IMR-90 (cell line): ENCODE measurements at regions not wholly inside any gene's neighbourhood (a gene's known extent, or its start where the extent isn't known, plus 50 kb on each side); places are given as distances from the start of the nearest gene placed in this dataset.

Experiments used
- ATAC-seq: fragments of 200-7000 bp; cut with Tn5 transposase; 2 replicates; pipeline ENCODE4 v1.9.1; 2020; ENCODE audit warnings: low read depth, mild to moderate bottlenecking, moderate library complexity
- BruUV-seq: library from RNA; stranded (reverse); fragments of 400-500 nt; replicated peaks from 2 replicates; lab custom pipeline; 2021; lab: Mats Ljungman, UMichigan
- CTCF ChIA-PET: fragments of 300-600 bp; formaldehyde crosslinking; extraction: SDS; loops from one replicate; lab custom pipeline; 2021; ENCODE audit warnings: antibody characterized with exemption; lab: Yijun Ruan, JAX
- POLR2A ChIA-PET: fragments of 300-600 bp; sonication (Branson Sonifier 250); formaldehyde crosslinking; loops from one replicate; lab custom pipeline; 2022; ENCODE audit warnings: antibody characterized with exemption; ENCODE audit not compliant: unreplicated experiment; lab: Charles Lee
- DNase-seq: peaks from one replicate; pipeline ENCODE4 v3.0.0; 2013
- H2AFZ ChIP-seq: replicated peaks from 2 replicates; pipeline ENCODE3; 2013; ENCODE audit warnings: low read length, mild to moderate bottlenecking; ENCODE audit not compliant: poor library complexity
- H2AK5ac ChIP-seq: 2 replicates; pipeline ENCODE4 v1.6.1; 2013; ENCODE audit warnings: low read depth, low read length, inconsistent platforms
- H2AK9ac ChIP-seq: replicated peaks from 2 replicates; pipeline ENCODE3; 2013; ENCODE audit warnings: mild to moderate bottlenecking, low read depth, low read length, moderate library complexity; ENCODE audit not compliant: poor library complexity
- H2BK120ac ChIP-seq: 2 replicates; pipeline ENCODE4 v1.6.1; 2013; ENCODE audit warnings: low read depth, low read length, inconsistent platforms
- H2BK15ac ChIP-seq: 3 replicates; pipeline ENCODE4 v1.6.1; 2013; ENCODE audit warnings: low read depth, low read length, inconsistent platforms
- H2BK20ac ChIP-seq: 2 replicates; pipeline ENCODE4 v1.6.1; 2013; ENCODE audit warnings: low read depth, mild to moderate bottlenecking, inconsistent platforms, low read length, moderate library complexity
- H2BK5ac ChIP-seq: 2 replicates; pipeline ENCODE4 v1.6.1; 2013; ENCODE audit warnings: mild to moderate bottlenecking, low read depth, low read length, inconsistent platforms; ENCODE audit not compliant: poor library complexity, severe bottlenecking
- H3K14ac ChIP-seq: replicated peaks from 2 replicates; pipeline ENCODE4 v1.6.1; 2013; ENCODE audit warnings: low read depth, low read length, inconsistent platforms
- H3K18ac ChIP-seq: 2 replicates; pipeline ENCODE4 v1.6.1; 2013; ENCODE audit warnings: low read depth, low read length, control low read depth
- H3K23ac ChIP-seq: 2 replicates; pipeline ENCODE4 v1.6.1; 2013; ENCODE audit warnings: low read depth, low read length, inconsistent platforms
- H3K27ac ChIP-seq: 2 replicates; pipeline ENCODE4 v1.5.1; 2013; ENCODE audit warnings: mild to moderate bottlenecking, control low read depth, low read length; ENCODE audit not compliant: insufficient read depth
- H3K27me3 ChIP-seq: 2 replicates; pipeline ENCODE4 v1.6.1; 2013; ENCODE audit warnings: low read length; ENCODE audit not compliant: control insufficient read depth, insufficient read depth
- H3K36me3 ChIP-seq: 2 replicates; pipeline ENCODE4 v1.6.1; 2013; ENCODE audit warnings: low read length, mixed read lengths; ENCODE audit not compliant: control insufficient read depth, insufficient read depth
- H3K4ac ChIP-seq: 2 replicates; pipeline ENCODE4 v1.6.1; 2013; ENCODE audit warnings: low read depth, low read length, inconsistent platforms
- H3K4me1 ChIP-seq: 2 replicates; pipeline ENCODE4 v1.6.1; 2013; ENCODE audit warnings: low read length, mixed read lengths; ENCODE audit not compliant: control insufficient read depth, insufficient read depth
- H3K4me2 ChIP-seq: 2 replicates; pipeline ENCODE4 v1.6.1; 2013; ENCODE audit warnings: low read depth, mild to moderate bottlenecking, control low read depth, low read length, moderate library complexity
- H3K4me3 ChIP-seq: 2 replicates; pipeline ENCODE4 v1.5.1; 2013; ENCODE audit warnings: low read depth, mild to moderate bottlenecking, control low read depth, low read length, moderate library complexity; ENCODE audit not compliant: insufficient read depth
- H3K56ac ChIP-seq: 2 replicates; pipeline ENCODE4 v1.6.1; 2013; ENCODE audit warnings: low read length, inconsistent platforms; ENCODE audit not compliant: insufficient read depth; ENCODE audit errors: extremely low read depth
- H3K79me1 ChIP-seq, 2 experiments: 2 replicates each; pipeline ENCODE4 v1.6.1; 2013; ENCODE audit warnings: low read length in 2 of 2, inconsistent platforms in 1 of 2, low read depth in 1 of 2
- H3K9ac ChIP-seq: 2 replicates; pipeline ENCODE4 v1.6.1; 2013; ENCODE audit warnings: low read depth, low read length, control low read depth
- H3K9me1 ChIP-seq: 2 replicates; pipeline ENCODE4 v1.6.1; 2013; ENCODE audit warnings: low read length, inconsistent platforms; ENCODE audit not compliant: insufficient read depth
- H3K9me3 ChIP-seq: 2 replicates; pipeline ENCODE4 v1.6.1; 2013; ENCODE audit warnings: low read length; ENCODE audit not compliant: control insufficient read depth, insufficient read depth
- H4K20me1 ChIP-seq: 2 replicates; pipeline ENCODE4 v1.6.1; 2013; ENCODE audit warnings: low read length, inconsistent platforms; ENCODE audit not compliant: insufficient read depth
- H4K5ac ChIP-seq: 2 replicates; pipeline ENCODE4 v1.6.1; 2013; ENCODE audit warnings: mild to moderate bottlenecking, low read depth, low read length, control low read depth
- H4K8ac ChIP-seq, 2 experiments: 2 replicates each; pipeline ENCODE4 v1.6.1; 2013; ENCODE audit warnings: low read depth in 2 of 2, low read length in 2 of 2, control low read depth in 1 of 2, inconsistent platforms in 1 of 2
- H4K91ac ChIP-seq: 2 replicates; pipeline ENCODE4 v1.6.1; 2013; ENCODE audit warnings: low read depth, low read length, inconsistent platforms; ENCODE audit not compliant: insufficient read depth
- BHLHE40 ChIP-seq: fragments of 150-350 bp; IDR thresholded peaks from 2 replicates; pipeline ENCODE4 v1.6.1; 2016; ENCODE audit warnings: mild to moderate bottlenecking, low read depth, low read length
- MAZ ChIP-seq: IDR thresholded peaks from 2 replicates; pipeline ENCODE4 v1.6.1; 2012; ENCODE audit warnings: low read depth, mild to moderate bottlenecking, low read length, improper control_type of control experiment, moderate library complexity, borderline replicate concordance
- WGBS, 2 experiments: methylation state at CpG; one replicate each; pipeline versions ENCODE4 v1.1.5 to v1.1.7; 2013; ENCODE audit warnings: missing lambda C conversion rate in 2 of 2; ENCODE audit not compliant: insufficient read length in 1 of 2; ENCODE audit errors: extremely low coverage in 2 of 2; 5-methylcytosine and 5-hydroxymethylcytosine counted together
- dilution Hi-C: fragments of 300-500 bp; cut with HindIII; formaldehyde crosslinking; loops from one replicate; pipeline ENCODE4 v1.14.3; 2018; ENCODE audit warnings: low sequenced_read_pairs; ENCODE audit not compliant: unreplicated experiment
- in situ Hi-C: fragments of 300-500 bp; cut with MboI; formaldehyde crosslinking; loops from 3 replicates; pipeline ENCODE4 v1.14.3; 2019; ENCODE audit warnings: low sequenced_read_pairs, inconsistent platforms, mixed read lengths
- intact Hi-C: fragments of 100-400 bp; cut with micrococcal nuclease; formaldehyde crosslinking; loops from 2 replicates; pipeline ENCODE4 v1.10.0; 2022

DNA sequence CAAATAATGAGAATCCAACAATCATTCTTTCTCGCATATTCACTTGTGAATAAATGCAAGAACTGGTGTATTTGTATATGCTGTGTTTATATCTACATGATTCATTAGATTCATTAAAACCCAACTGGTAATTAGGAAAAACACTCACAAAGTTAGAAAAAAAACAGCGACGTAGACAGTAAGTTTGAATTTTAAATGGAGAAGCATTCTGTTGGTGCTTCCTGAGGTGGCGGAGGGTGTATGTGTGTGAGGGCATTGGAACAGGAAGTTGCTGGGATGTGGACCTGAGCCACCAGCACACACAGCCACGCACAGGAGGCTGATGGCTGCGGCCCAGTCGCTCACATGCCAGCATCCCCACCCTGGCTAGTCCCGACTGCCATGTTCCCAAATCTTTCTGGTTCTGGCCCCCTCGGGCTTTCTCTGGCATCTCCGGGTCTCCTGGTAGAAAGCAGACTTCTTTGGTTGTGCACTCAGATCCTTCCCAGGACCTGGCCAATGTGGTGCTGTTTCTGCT, 121.6 kb upstream of the IRF2BP2 start:
- peak overlapping the region; percentile 88 for H3K4ac ChIP-seq
- H2AK9ac ChIP-seq, result peak overlapping the region; percentile 48
- H2BK15ac ChIP-seq, result peak overlapping the region; percentile 90; the same call in 2 of the 3 replicates
- peak overlapping the region; percentile 81 for H3K18ac ChIP-seq
- H2BK120ac ChIP-seq, result peak overlapping the region; percentile 94
- in situ Hi-C loops (no loop called here), intact Hi-C loops (no loop called here), dilution Hi-C loops (loop anchor here (25.0 kb wide), 1 partner anchor 106 kb away; no protein-coding TSS in a partner anchor)
- peak overlapping the region; percentile 71 for H3K27ac ChIP-seq
- DNase-seq (no peak), ATAC-seq (peak; percentile 53)
- H2AFZ ChIP-seq, result peak overlapping the region; percentile 68
- no peaks in the 10 kb centered on the region for H3K27me3 ChIP-seq
- H3K36me3 ChIP-seq, result no peaks in the 10 kb centered on the region
- WGBS, 2 experiments, result no CpG with 5 or more reads among the region's 10 CpGs
- peaks cover 24% of the 10 kb centered on the region for H3K4me1 ChIP-seq
- H3K9me3 ChIP-seq, result no peaks in the 10 kb centered on the region
- peak overlapping the region; percentile 60; the same call in 1 of the 2 replicates for H3K23ac ChIP-seq
- TF ChIP-seq MAZ (no peak), BHLHE40 (0 out of 2 replicates have a peak, but pooled peaks have one; percentile 11)
- H3K79me1 ChIP-seq, result no peaks in the 10 kb centered on the region
- POLR2A ChIA-PET, result interaction anchor here (0.6 kb wide), 1 partner anchor 22 kb away, joined by 3 read pairs; no protein-coding TSS in a partner anchor
- H3K4me2 ChIP-seq, result peak overlapping the region; percentile 20; the same call in 1 of the 2 replicates
- peak overlapping the region; percentile 12; the same call in 1 of the 2 replicates for H3K9ac ChIP-seq
- H4K20me1 ChIP-seq, result no peaks in the 10 kb centered on the region
- peak overlapping the region; percentile 64 to 67 for H4K8ac ChIP-seq
- peak overlapping the region; percentile 46 for H3K56ac ChIP-seq
- H3K9me1 ChIP-seq, result peaks cover 38% of the 10 kb centered on the region
- peak overlapping the region; percentile 92 for H4K91ac ChIP-seq
- peak overlapping the region; percentile 84 for H2BK5ac ChIP-seq
- H2BK20ac ChIP-seq, result peak overlapping the region; percentile 88
- peak overlapping the region; percentile 93 for H2AK5ac ChIP-seq
- CTCF ChIA-PET, result no interaction called here
- H3K4me3 ChIP-seq, result no peak overlapping the region
- H4K5ac ChIP-seq, result peak overlapping the region; percentile 62
- H3K14ac ChIP-seq, result peak overlapping the region; percentile 86; the same call in 1 of the 2 replicates
- BruUV-seq, result no TSS peak
